T-helper 2 cell treated with Interferon-gamma antibody and Interleukin-4, amounts not matched to agents 5 μg/mL and 100 μg/mL, for 36 hours (primary cell): ENCODE measurements at regions not wholly inside any gene's neighbourhood (a gene's known extent, or its start where the extent isn't known, plus 50 kb on each side); places are given as distances from the start of the nearest gene placed in this dataset.
"Not testable (repeated sequence)": the region's sequence is repeated elsewhere in the genome, so short reads cannot be mapped to it uniquely, and the experiment has no call there.

Source experiments
- DNase-seq: peaks from one replicate; pipeline ENCODE4 v3.0.0; 2021; ENCODE audit warnings: low spot score
- H3K27ac Mint-ChIP-seq: one replicate; pipeline ENCODE4 v1.8.0; 2021; ENCODE audit warnings: mild to moderate bottlenecking, mixed read lengths
- H3K27me3 Mint-ChIP-seq: one replicate; pipeline ENCODE4 v1.8.0; 2021; ENCODE audit warnings: low read depth, mixed read lengths
- H3K36me3 Mint-ChIP-seq: one replicate; pipeline ENCODE4 v1.8.0; 2021; ENCODE audit warnings: low read depth, mixed read lengths
- H3K4me1 Mint-ChIP-seq: one replicate; pipeline ENCODE4 v1.8.0; 2021; ENCODE audit warnings: low read depth, mixed read lengths
- H3K4me3 Mint-ChIP-seq: one replicate; pipeline ENCODE4 v1.8.0; 2022; ENCODE audit warnings: mild to moderate bottlenecking, moderate library complexity, mixed read lengths
- H3K9me3 Mint-ChIP-seq: one replicate; pipeline ENCODE4 v1.8.0; 2021; ENCODE audit warnings: mixed read lengths

DNA sequence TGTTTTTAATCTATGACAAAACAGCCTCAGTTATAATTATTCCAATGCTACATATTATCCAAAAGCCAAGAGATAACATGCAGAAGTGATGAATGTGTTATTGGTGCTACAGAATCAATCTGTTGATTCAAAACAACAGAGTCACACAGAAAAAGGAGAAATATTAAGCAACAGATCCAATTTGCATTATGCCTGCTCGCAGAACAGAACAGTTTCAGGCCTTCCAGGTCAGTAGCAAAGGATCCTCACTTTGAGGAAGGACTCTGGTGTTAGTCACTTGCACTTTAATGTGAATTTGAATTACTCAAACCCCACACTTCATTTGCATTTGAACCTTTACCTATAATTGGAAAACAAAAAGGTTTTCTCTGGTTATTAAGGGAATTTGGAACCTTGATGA is 198.6 kb upstream of the NT5E start:
- H3K4me1 Mint-ChIP-seq = no peaks in the 10 kb centered on the region
- no peaks in the 10 kb centered on the region for H3K36me3 Mint-ChIP-seq
- H3K9me3 Mint-ChIP-seq = peaks cover 4% of the 10 kb centered on the region
- no peak overlapping the region for H3K27ac Mint-ChIP-seq
- no peak overlapping the region for H3K4me3 Mint-ChIP-seq
- no peaks in the 10 kb centered on the region for H3K27me3 Mint-ChIP-seq
- DNase-seq = no peak

DNA sequence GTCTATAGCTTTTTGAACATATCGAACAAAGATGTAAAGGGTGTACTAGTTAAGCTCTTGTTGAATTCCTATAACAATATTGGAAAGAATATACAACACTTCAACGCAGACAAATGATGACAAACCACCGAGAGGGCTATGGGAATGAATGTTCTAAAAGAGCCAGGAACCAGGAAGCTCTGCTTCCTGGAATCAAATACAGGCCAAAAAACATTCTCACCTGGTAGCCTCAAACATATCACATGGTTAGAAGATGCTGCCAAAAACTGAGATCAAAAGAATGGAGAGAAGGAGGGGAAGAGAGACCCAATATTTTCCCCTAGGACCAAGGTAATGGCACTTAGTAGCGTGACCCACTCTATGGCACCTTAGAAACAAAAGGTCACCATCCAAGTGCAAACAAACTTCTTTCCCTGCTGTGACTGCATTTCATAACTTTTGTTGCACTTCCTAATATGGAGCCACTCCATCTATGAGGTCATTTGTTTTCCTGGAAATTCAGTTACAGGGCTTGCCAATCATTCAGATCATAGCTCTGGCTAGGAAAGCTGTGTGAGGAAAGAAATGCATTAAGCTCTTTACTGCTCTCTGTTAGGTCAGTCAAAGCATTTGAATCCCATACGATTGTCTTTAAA is 199.2 kb upstream of the NT5E start:
- H3K36me3 Mint-ChIP-seq = no peaks in the 10 kb centered on the region
- DNase-seq = no peak
- H3K9me3 Mint-ChIP-seq = peaks cover 4% of the 10 kb centered on the region
- no peaks in the 10 kb centered on the region for H3K4me1 Mint-ChIP-seq
- H3K27ac Mint-ChIP-seq = no peak overlapping the region
- no peaks in the 10 kb centered on the region for H3K27me3 Mint-ChIP-seq
- no peak overlapping the region for H3K4me3 Mint-ChIP-seq

DNA sequence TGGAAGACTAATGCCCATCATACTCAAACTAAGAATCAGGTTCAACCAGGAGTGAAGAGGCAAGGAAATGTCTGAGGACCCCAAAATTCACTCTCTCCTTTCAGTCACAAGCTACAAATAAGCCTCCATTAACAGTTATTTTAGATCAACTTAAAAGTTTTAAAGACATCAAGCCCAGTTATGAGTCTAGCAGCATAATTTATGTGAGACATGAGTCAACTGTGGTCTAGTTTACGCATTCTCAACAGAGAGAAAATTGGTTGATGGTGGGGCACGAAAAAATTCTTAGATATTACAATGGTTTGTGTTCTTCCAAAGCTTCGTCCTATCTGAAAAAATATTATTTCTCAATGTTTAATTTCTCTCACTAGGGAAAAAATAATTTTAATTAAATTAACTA is 204.9 kb upstream of the NT5E start:
- Mint-ChIP-seq H3K4me3 (no peak overlapping the region), H3K27ac (no peak overlapping the region), H3K36me3 (no peaks in the 10 kb centered on the region), H3K27me3 (no peaks in the 10 kb centered on the region), H3K4me1 (no peaks in the 10 kb centered on the region), H3K9me3 (no peaks in the 10 kb centered on the region)
- DNase-seq = no peak

DNA sequence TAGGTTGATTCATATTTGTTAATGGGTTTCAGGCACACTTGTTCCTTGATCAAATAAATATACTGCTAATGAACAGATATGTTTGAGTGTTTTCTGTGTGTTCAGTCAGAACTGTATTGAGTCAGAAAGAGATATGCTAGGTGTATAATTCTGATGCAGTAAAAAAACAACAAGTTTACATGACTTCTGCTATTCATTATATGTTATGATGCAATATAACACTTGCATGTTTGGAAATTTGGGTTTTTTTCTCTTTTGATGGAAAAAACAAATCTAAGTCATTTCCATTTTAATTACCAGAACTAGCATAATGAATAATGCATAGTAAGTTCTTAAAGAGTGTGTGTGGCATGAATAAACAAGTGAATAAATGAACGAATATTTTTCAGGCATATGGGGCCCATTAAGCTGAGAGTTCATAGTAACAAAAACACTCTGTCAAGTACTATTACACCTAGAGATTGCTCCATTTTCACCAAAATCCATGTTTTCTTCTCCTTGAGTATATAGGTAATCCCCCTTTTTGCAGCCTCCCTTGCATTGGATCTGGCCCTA is 208.3 kb upstream of the NT5E start:
- DNase-seq = no peak
- Mint-ChIP-seq H3K36me3 (no peaks in the 10 kb centered on the region), H3K4me1 (no peaks in the 10 kb centered on the region), H3K27ac (no peak overlapping the region), H3K9me3 (no peaks in the 10 kb centered on the region), H3K4me3 (no peak overlapping the region), H3K27me3 (no peaks in the 10 kb centered on the region)

DNA sequence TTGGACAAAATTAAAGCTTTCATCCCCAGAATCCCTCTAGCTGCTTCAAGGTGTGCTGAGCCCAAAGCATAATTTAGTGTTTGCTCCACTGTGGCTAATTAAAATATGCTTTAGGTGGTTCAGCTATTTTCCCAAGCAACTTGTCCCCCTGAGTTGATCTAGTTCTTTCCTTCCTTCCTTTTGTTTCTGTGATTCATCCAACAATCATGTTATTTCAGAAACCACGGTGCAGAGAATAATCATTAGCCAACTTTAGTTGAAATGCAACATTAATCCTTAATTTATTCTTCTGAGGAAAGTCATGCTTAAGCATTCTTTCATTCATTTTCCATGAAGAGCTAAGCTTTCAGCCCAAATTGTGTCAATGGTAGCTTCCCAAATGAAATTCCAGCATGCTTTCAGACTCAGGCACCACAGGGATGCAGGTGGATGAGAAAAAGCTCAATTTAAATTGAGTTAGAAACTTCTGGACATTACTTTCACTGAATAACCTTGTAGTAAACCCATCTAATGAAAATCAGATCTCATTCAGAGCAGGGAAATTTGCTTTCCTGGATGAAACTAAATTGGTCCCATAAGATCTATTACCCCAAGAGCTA is 209.0 kb upstream of the NT5E start:
- H3K36me3 Mint-ChIP-seq = no peaks in the 10 kb centered on the region
- no peaks in the 10 kb centered on the region for H3K4me1 Mint-ChIP-seq
- no peak overlapping the region for H3K27ac Mint-ChIP-seq
- no peak for DNase-seq
- H3K27me3 Mint-ChIP-seq = no peaks in the 10 kb centered on the region
- H3K9me3 Mint-ChIP-seq = no peaks in the 10 kb centered on the region
- H3K4me3 Mint-ChIP-seq = no peak overlapping the region

DNA sequence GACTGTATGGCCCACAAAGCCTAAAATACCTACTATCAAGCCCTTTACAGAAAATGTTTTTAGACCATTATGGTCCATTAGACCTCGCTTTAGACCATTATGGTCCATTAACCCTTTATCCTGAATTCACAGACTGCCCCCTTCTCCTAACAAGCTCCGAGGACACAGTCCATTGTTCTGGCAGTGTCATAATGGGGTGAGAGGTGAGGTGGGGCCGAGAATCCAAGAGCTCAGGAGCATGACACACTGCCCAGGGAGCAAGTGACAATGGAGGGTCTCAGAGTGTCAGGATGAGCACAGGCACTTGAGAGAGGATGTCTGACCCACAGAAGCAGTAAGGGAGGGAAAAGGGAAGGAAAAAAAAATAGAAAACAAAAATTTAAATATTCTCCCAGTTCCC is 212.4 kb upstream of the NT5E start:
- Mint-ChIP-seq H3K9me3 (no peaks in the 10 kb centered on the region), H3K4me3 (no peak overlapping the region), H3K36me3 (no peaks in the 10 kb centered on the region), H3K4me1 (no peaks in the 10 kb centered on the region), H3K27me3 (no peaks in the 10 kb centered on the region), H3K27ac (no peak overlapping the region)
- DNase-seq = no peak

DNA sequence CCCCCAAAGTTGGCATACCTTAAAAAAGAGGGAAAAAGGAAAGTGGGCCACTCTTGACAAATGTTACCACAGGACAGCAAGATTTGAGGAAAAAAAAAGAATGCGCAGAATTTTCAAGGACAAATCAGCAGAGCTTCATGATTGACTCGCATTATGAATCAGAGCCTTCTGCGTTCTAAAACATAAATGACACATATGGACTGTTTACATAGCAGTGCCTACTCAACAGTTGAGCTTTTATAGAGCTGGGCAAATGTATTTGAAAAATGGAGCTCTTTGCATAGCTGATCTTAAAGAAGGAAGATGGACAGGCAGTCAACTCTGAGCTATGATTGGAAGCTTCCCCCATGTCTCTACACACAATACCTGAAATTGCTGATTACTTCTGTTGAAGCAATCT is 213.2 kb upstream of the NT5E start:
- Mint-ChIP-seq H3K4me1 (no peaks in the 10 kb centered on the region), H3K27ac (no peak overlapping the region), H3K27me3 (no peaks in the 10 kb centered on the region), H3K9me3 (no peaks in the 10 kb centered on the region), H3K36me3 (no peaks in the 10 kb centered on the region), H3K4me3 (no peak overlapping the region)
- no peak for DNase-seq

DNA sequence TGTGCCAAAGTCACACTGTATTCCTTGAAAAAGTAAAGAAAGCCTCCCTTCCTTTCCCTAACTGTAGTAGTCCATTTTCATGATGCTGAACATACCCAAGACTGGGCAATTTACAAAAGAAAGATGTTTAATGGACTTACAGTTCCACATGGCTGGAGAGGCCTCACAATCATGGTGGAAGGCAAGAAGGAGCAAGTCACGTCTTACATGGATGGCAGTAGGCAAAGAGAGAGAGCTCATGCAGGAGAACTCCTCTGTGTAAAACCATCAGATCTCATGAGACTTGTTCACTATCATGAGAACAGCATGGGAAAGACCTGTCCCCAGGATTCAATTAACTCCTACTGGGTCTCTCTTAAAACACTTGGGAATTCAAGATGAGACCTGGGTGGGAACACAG is 222.5 kb upstream of the NT5E start:
- not testable (repeated sequence) for DNase-seq, H3K27ac Mint-ChIP-seq, H3K4me1 Mint-ChIP-seq, H3K4me3 Mint-ChIP-seq, H3K27me3 Mint-ChIP-seq, H3K36me3 Mint-ChIP-seq
- peaks cover 25% of the 10 kb centered on the region for H3K9me3 Mint-ChIP-seq

DNA sequence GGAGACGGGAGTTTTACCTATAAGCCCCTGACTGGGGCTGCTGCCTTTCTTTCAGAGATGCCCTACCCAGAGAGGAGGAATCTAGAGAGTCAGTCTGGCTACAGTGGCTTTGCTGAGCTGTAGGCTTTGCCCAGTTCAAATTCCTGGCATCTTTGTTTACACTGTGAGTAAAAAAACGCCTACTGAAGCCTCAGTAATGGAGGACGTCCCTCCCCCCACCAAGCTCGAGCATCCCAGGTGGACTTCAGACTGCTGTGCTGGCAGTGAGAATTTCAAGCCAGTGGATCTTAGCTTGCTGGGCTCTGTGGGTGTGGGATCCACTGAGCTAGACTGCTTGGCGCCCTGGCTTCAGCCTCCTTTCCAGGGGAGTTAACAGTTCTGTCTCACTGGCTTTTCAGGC is 237.1 kb upstream of the NT5E start:
- not testable (repeated sequence) for H3K27me3 Mint-ChIP-seq
- peaks cover 50% of the 10 kb centered on the region for H3K9me3 Mint-ChIP-seq

DNA sequence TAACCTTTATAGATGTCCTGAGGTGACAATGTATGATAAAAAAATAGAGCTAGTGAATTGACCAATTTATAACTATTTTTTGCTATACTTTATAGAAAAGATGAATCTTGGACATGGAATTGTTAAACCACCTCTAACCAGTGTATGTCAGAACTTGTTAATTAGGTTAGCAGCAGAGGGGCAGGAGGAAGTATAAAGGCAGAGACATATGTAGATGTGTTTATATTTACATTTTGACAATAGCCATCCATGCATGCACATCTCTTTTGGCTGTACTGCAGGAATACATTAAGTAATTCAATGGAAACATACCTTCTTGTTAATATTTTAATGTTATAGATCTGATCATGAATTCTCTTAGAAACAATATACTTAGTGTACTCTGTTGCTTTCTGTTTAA is 254.6 kb upstream of the NT5E start:
- Mint-ChIP-seq H3K27me3 (no peaks in the 10 kb centered on the region), H3K27ac (no peak overlapping the region), H3K9me3 (no peaks in the 10 kb centered on the region), H3K4me1 (no peaks in the 10 kb centered on the region), H3K36me3 (no peaks in the 10 kb centered on the region), H3K4me3 (no peak overlapping the region)
- no peak for DNase-seq

More for the DNA sequence above, 237.1 kb upstream of the NT5E start:
- H3K4me1 Mint-ChIP-seq, H3K4me3 Mint-ChIP-seq, H3K27ac Mint-ChIP-seq, DNase-seq, H3K36me3 Mint-ChIP-seq: not testable (repeated sequence)

DNA sequence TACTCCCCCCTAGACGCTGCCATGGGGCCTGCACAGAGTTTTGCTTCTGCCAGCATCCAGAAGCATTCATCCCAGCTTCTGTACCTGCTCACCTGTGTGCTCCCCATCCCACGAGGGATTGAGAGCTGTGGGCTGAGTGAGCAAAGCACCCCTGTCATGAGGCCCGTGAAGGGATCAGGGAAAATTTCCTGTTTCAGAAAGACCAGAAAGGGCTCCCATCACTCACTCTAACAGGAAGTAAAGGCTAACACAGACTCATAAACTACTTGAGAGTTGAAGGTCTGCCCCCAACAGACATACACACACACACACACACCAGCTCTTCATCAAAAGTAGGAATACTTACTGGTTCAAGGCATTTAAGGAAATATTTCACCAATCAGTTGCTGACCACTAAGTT is 256.5 kb upstream of the NT5E start:
- DNase-seq = no peak
- Mint-ChIP-seq H3K27me3 (no peaks in the 10 kb centered on the region), H3K36me3 (no peaks in the 10 kb centered on the region), H3K9me3 (peaks cover 11% of the 10 kb centered on the region), H3K4me1 (no peaks in the 10 kb centered on the region), H3K4me3 (no peak overlapping the region), H3K27ac (no peak overlapping the region)

DNA sequence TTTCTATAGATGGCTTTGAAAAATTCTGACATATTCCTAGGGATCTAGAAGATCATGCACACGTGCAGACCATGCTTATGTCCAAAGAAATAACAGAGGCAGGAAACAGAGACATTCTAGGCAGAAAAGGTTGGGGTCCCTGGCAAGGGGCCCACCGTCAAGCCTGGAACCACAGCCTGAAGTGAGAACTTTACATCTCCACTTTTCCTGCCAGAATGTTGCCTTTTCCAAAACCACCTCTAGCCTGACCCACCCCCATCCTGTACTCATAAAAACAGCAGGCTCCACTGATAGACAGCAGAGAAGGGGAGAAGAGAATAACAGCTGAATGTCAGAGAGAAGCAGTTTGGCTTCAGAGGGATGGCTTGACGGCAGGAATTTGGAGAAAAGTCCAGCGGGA is 257.3 kb upstream of the NT5E start:
- no peak overlapping the region for H3K4me3 Mint-ChIP-seq
- no peaks in the 10 kb centered on the region for H3K36me3 Mint-ChIP-seq
- H3K4me1 Mint-ChIP-seq = no peaks in the 10 kb centered on the region
- DNase-seq = no peak
- no peak overlapping the region for H3K27ac Mint-ChIP-seq
- H3K27me3 Mint-ChIP-seq = no peaks in the 10 kb centered on the region
- H3K9me3 Mint-ChIP-seq = peaks cover 11% of the 10 kb centered on the region

DNA sequence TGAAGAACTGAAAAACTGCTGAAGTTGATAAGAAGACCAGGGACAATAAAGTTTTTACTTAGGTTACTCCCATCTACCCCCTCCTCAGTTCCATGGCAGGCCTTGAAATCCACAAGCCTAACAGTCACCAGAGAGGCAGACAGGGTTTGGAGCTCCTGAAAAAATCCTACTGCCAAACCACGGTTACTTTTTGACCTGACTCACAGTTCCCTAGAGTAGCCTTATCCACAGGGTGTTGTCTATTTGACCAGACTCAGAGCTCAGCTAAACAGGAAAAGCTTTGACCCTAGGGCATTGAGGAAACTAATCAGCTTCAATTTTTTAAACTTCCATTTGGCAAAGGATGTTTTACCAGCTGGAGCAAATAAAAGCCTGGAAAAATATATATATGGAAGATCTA is 257.7 kb upstream of the NT5E start:
- Mint-ChIP-seq H3K27ac (no peak overlapping the region), H3K4me3 (no peak overlapping the region), H3K36me3 (no peaks in the 10 kb centered on the region), H3K4me1 (no peaks in the 10 kb centered on the region), H3K27me3 (no peaks in the 10 kb centered on the region), H3K9me3 (peaks cover 11% of the 10 kb centered on the region)
- no peak for DNase-seq

DNA sequence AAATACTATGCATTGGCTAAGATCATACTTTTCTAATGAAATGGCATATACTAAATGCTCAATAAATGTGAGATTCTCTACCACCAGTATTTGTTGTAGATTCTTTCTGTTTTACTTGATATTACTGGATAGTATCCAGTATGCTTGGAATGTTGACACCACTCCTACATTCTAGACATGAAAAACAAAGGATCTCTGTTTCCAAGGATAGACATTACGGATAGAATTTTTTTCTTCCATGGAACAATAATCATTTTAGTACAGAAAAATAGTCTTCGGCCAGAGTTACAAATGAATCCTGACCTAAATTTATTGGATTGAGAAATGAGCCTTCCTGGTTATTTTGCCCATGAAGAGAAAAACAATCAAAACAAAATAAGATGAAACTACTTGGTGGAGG is 258.2 kb upstream of the NT5E start:
- Mint-ChIP-seq H3K9me3 (peaks cover 11% of the 10 kb centered on the region), H3K27me3 (no peaks in the 10 kb centered on the region), H3K4me3 (no peak overlapping the region), H3K27ac (no peak overlapping the region), H3K4me1 (no peaks in the 10 kb centered on the region), H3K36me3 (no peaks in the 10 kb centered on the region)
- DNase-seq = no peak
